ENCODE measurements at regions not wholly inside any gene's neighbourhood (a gene's known extent, or its start where the extent isn't known, plus 50 kb on each side); places are given as distances from the start of the nearest gene placed in this dataset.

DNA sequence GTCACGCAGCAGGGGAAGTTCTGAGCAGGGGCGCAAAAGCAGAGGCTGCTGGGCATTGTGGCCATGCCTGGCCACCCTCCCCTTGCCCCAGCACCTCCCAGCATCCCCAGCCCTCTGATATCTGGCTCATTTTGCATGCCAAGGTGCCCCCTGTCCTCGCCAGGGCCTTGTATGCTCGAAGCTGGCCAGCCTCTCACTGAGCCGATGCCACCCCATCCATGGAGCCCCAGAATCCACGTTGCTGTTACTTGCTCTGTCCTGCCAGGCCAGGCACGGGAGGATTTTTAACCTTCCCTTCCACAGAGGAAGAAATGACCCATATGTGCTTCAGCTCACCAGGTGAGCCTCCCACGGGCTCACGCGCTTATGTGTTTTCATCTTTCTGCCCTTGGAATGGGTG lies 413.4 kb downstream of the BCL11B start:
- H3K4me1 ChIP-seq (ENCODE audit: control insufficient read depth in 1 of 2, insufficient read depth in 2 of 2, low read length in 2 of 2) = no peaks in the 10 kb centered on the region
- H3K36me3 ChIP-seq (ENCODE audit: control insufficient read depth in 1 of 2, insufficient read depth in 2 of 2, low read length in 2 of 2) = no peaks in the 10 kb centered on the region
- H3K27ac ChIP-seq (ENCODE audit: low read length) = no peak overlapping the region
- H3K4me3 ChIP-seq (ENCODE audit: low read depth in 1 of 2, low read length in 2 of 2) = no peak overlapping the region
- H3K27me3 ChIP-seq (ENCODE audit: low read depth, low read length) = no peaks in the 10 kb centered on the region
- no peaks in the 10 kb centered on the region for H3K9me3 ChIP-seq (ENCODE audit: control insufficient read depth in 1 of 2, low read length in 2 of 2)

DNA sequence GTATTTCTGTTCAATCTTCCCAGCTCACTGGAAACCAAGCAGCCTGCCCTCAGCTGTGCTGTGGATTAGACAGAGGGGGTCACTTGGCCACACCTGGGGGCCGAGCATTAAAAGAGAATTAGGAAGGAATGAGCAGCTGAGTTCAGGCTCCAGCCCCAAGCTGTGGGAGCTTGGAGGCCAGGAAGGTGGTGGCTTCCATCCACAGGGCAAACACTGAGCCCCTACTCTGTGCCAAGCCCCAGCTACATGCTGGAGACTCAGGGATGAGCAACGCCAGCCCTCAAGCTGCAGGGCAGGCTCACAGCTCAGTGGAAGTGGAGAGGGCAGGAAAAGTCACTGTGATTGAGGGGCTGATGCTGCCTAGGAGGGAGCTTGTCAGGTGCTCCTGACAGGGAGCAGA lies 412.7 kb downstream of the BCL11B start:
- Histone ChIP-seq H3K36me3 (ENCODE audit: control insufficient read depth in 1 of 2, insufficient read depth in 2 of 2, low read length in 2 of 2) (no peaks in the 10 kb centered on the region), H3K27ac (ENCODE audit: low read length) (no peak overlapping the region), H3K4me1 (ENCODE audit: control insufficient read depth in 1 of 2, insufficient read depth in 2 of 2, low read length in 2 of 2) (no peaks in the 10 kb centered on the region), H3K4me3 (ENCODE audit: low read depth in 1 of 2, low read length in 2 of 2) (no peak overlapping the region), H3K27me3 (ENCODE audit: low read depth, low read length) (no peaks in the 10 kb centered on the region), H3K9me3 (ENCODE audit: control insufficient read depth in 1 of 2, low read length in 2 of 2) (no peaks in the 10 kb centered on the region)

DNA sequence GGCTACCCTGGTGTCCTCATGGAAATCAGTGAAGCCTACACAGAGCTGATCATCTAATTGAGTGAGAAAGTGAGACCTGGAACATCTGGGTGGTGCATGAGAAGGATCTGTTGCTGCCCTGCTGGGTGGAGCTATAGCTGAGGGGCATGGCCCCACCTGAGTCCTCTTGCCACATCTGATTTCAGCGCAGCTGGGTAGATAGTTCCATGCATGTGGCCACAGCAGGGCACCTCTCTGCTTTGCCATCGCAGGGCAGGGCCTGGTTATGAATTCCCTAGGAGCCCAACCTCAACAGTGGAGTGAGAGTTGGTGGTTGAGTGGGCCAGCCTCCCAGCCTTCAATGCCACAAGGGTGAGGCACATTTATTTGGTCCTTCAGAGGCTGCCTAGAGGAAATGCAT lies 407.8 kb downstream of the BCL11B start:
- H3K4me3 ChIP-seq (ENCODE audit: low read depth in 1 of 2, low read length in 2 of 2) = no peak overlapping the region
- no peaks in the 10 kb centered on the region for H3K36me3 ChIP-seq (ENCODE audit: control insufficient read depth in 1 of 2, insufficient read depth in 2 of 2, low read length in 2 of 2)
- no peaks in the 10 kb centered on the region for H3K9me3 ChIP-seq (ENCODE audit: control insufficient read depth in 1 of 2, low read length in 2 of 2)
- no peaks in the 10 kb centered on the region for H3K4me1 ChIP-seq (ENCODE audit: control insufficient read depth in 1 of 2, insufficient read depth in 2 of 2, low read length in 2 of 2)
- no peaks in the 10 kb centered on the region for H3K27me3 ChIP-seq (ENCODE audit: low read depth, low read length)
- no peak overlapping the region for H3K27ac ChIP-seq (ENCODE audit: low read length)

DNA sequence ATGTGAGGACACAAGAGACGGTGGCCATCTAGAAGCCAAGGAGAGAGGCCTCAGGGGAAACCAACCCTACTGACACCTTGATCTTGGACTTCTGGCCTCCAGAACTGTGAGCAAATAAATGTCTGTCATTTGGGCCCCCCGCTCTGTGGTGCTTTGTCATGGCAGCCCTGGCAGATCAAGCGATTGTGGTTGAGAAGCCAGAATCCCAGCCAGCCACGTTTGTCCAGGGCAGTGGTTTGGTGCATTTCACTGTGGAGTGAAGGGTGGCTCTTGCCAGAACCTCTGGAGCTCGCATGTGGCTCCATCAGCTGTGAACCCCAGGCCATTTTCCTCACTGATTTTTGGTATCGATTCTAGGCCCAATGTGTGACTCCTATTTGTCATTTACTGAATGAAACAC lies 404.9 kb downstream of the BCL11B start:
- Histone ChIP-seq H3K9me3 (ENCODE audit: control insufficient read depth in 1 of 2, low read length in 2 of 2) (no peaks in the 10 kb centered on the region), H3K27me3 (ENCODE audit: low read depth, low read length) (no peaks in the 10 kb centered on the region), H3K4me1 (ENCODE audit: control insufficient read depth in 1 of 2, insufficient read depth in 2 of 2, low read length in 2 of 2) (no peaks in the 10 kb centered on the region), H3K27ac (ENCODE audit: low read length) (no peak overlapping the region), H3K4me3 (ENCODE audit: low read depth in 1 of 2, low read length in 2 of 2) (no peak overlapping the region), H3K36me3 (ENCODE audit: control insufficient read depth in 1 of 2, insufficient read depth in 2 of 2, low read length in 2 of 2) (no peaks in the 10 kb centered on the region)

DNA sequence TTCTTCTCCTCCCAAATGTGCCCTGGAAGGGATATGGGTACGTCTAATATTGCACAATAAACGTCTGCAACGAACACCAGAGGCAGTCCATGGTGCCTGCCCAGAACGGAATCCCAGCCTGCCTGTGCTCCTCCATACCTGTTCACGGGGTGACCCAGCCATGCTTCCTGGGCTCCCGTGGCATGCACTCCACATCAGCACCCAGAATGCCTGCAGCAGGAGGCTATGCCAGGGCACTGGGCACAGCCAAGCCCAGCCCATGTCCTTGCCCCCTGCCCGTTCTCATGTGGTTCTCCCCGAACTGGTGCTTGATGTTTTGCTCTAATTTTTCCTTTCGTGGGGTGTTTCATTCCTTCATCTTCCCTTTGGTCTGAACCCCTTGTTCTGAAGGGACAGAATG lies 404.3 kb downstream of the BCL11B start:
- no peaks in the 10 kb centered on the region for H3K36me3 ChIP-seq (ENCODE audit: control insufficient read depth in 1 of 2, insufficient read depth in 2 of 2, low read length in 2 of 2)
- H3K4me1 ChIP-seq (ENCODE audit: control insufficient read depth in 1 of 2, insufficient read depth in 2 of 2, low read length in 2 of 2) = no peaks in the 10 kb centered on the region
- H3K4me3 ChIP-seq (ENCODE audit: low read depth in 1 of 2, low read length in 2 of 2) = no peak overlapping the region
- no peaks in the 10 kb centered on the region for H3K9me3 ChIP-seq (ENCODE audit: control insufficient read depth in 1 of 2, low read length in 2 of 2)
- H3K27ac ChIP-seq (ENCODE audit: low read length) = no peak overlapping the region
- H3K27me3 ChIP-seq (ENCODE audit: low read depth, low read length) = no peaks in the 10 kb centered on the region

DNA sequence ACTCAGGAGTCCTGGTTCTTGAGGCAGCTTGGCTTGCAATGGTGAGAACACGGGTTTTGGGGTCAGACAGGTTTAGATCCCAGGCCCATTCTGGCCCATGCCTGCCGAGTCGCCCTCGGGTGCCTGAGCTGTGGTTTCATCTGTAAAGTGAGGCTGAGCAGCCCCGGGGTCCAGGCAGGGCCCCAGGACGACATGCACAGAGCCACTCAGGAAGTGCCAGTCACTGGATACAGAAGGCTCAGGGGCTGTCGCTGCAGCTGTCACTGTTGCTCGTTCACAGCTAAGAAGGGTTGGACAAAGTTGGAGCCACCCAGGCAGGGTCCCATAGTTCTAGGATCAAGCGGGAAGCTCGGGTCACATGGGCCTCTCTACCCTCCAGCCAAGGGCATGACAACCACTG lies 403.1 kb downstream of the BCL11B start:
- H3K27me3 ChIP-seq (ENCODE audit: low read depth, low read length) = no peaks in the 10 kb centered on the region
- H3K4me3 ChIP-seq (ENCODE audit: low read depth in 1 of 2, low read length in 2 of 2) = no peak overlapping the region
- H3K4me1 ChIP-seq (ENCODE audit: control insufficient read depth in 1 of 2, insufficient read depth in 2 of 2, low read length in 2 of 2) = no peaks in the 10 kb centered on the region
- H3K27ac ChIP-seq (ENCODE audit: low read length) = no peak overlapping the region
- H3K36me3 ChIP-seq (ENCODE audit: control insufficient read depth in 1 of 2, insufficient read depth in 2 of 2, low read length in 2 of 2) = no peaks in the 10 kb centered on the region
- no peaks in the 10 kb centered on the region for H3K9me3 ChIP-seq (ENCODE audit: control insufficient read depth in 1 of 2, low read length in 2 of 2)

DNA sequence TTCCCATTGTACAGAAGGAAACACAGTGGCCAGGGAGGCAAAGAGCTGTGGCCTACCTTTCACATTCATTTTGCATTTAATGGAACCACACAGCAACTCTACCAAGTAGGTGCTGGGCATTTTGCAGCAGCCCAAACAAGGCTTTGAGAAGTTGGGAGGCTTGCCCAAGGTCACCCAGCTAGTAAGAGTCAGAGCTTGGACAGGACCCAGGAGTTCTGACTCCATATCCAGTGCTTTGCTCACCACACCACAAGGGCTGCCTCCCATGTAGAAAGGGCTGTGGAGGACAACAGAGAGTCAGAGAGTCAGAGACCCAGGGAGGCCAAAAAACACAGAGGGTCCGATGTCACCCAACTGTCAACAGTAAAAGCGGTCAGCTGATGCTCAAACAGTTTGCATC lies 400.2 kb downstream of the BCL11B start:
- Histone ChIP-seq H3K27ac (ENCODE audit: low read length) (no peak overlapping the region), H3K4me3 (ENCODE audit: low read depth in 1 of 2, low read length in 2 of 2) (no peak overlapping the region), H3K27me3 (ENCODE audit: low read depth, low read length) (no peaks in the 10 kb centered on the region), H3K36me3 (ENCODE audit: control insufficient read depth in 1 of 2, insufficient read depth in 2 of 2, low read length in 2 of 2) (no peaks in the 10 kb centered on the region), H3K9me3 (ENCODE audit: control insufficient read depth in 1 of 2, low read length in 2 of 2) (no peaks in the 10 kb centered on the region), H3K4me1 (ENCODE audit: control insufficient read depth in 1 of 2, insufficient read depth in 2 of 2, low read length in 2 of 2) (no peaks in the 10 kb centered on the region)

DNA sequence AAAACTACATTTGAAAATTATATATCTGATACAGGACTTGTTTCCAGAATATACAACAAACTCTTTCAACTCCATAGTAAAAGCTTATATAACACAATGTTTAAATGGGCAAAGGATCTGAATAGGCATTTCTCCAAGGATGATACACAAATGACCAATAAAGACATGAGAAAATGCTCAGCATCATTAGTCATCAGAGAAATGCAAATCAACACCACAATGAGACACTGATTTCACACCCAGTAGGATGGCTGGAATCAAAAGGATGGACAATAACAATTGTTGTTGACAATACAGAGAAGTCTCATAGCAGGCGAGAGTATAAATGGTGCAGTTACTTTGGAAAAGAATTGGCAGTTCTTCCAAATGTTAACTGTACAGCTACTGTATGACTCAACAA lies 394.9 kb downstream of the BCL11B start:
- no peak overlapping the region for H3K4me3 ChIP-seq (ENCODE audit: low read depth in 1 of 2, low read length in 2 of 2)
- H3K36me3 ChIP-seq (ENCODE audit: control insufficient read depth in 1 of 2, insufficient read depth in 2 of 2, low read length in 2 of 2) = no peaks in the 10 kb centered on the region
- H3K9me3 ChIP-seq (ENCODE audit: control insufficient read depth in 1 of 2, low read length in 2 of 2) = no peaks in the 10 kb centered on the region
- no peaks in the 10 kb centered on the region for H3K27me3 ChIP-seq (ENCODE audit: low read depth, low read length)
- no peak overlapping the region for H3K27ac ChIP-seq (ENCODE audit: low read length)
- no peaks in the 10 kb centered on the region for H3K4me1 ChIP-seq (ENCODE audit: control insufficient read depth in 1 of 2, insufficient read depth in 2 of 2, low read length in 2 of 2)

DNA sequence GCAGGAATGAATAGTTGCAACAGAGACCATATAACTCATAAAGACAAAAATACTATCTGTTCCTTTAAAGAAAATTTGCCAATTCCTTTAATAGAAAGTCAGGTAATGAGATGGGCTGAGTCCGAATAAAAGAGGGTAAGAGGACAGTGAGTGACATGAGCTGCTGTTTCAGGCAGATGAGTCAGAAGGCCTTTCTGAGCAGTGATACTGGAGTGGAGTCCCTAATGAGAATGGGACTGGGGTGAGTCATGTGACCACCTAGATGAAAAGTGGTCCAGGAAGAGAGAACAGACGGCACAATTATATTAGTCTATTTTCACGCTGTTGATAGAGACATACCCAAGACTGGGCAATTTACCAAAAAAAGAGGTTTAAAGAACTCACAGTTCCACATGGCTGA lies 393.7 kb downstream of the BCL11B start:
- no peaks in the 10 kb centered on the region for H3K4me1 ChIP-seq (ENCODE audit: control insufficient read depth in 1 of 2, insufficient read depth in 2 of 2, low read length in 2 of 2)
- H3K27ac ChIP-seq (ENCODE audit: low read length) = no peak overlapping the region
- no peaks in the 10 kb centered on the region for H3K36me3 ChIP-seq (ENCODE audit: control insufficient read depth in 1 of 2, insufficient read depth in 2 of 2, low read length in 2 of 2)
- H3K9me3 ChIP-seq (ENCODE audit: control insufficient read depth in 1 of 2, low read length in 2 of 2) = no peaks in the 10 kb centered on the region
- H3K27me3 ChIP-seq (ENCODE audit: low read depth, low read length) = no peaks in the 10 kb centered on the region
- no peak overlapping the region for H3K4me3 ChIP-seq (ENCODE audit: low read depth in 1 of 2, low read length in 2 of 2)

DNA sequence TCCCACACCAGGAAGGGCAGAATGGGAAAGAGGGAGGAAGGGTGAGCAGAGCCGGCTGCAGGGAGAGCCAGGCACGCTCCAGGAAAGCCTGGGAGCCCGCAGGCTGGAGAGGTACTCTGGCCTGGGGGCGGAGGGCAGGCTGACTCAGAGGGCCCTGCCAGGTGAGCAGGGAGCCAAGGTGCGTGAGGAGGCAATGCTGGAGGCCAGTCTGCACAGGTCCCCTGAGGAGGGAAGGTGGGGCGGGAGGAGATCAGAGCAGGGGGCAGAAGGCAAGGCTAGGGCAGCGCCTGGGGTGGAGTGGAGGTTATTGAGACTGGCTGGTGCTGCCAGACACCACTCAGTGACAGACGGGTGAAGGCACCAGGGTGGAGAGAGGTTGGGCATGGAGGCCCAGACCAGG lies 385.0 kb downstream of the BCL11B start:
- Histone ChIP-seq H3K9me3 (ENCODE audit: control insufficient read depth in 1 of 2, low read length in 2 of 2) (peaks cover 0 to 3% of the 10 kb centered on the region in 2 donors), H3K4me1 (ENCODE audit: control insufficient read depth in 1 of 2, insufficient read depth in 2 of 2, low read length in 2 of 2) (no peaks in the 10 kb centered on the region), H3K27ac (ENCODE audit: low read length) (no peak overlapping the region), H3K36me3 (ENCODE audit: control insufficient read depth in 1 of 2, insufficient read depth in 2 of 2, low read length in 2 of 2) (no peaks in the 10 kb centered on the region), H3K27me3 (ENCODE audit: low read depth, low read length) (no peaks in the 10 kb centered on the region), H3K4me3 (ENCODE audit: low read depth in 1 of 2, low read length in 2 of 2) (no peak overlapping the region)

DNA sequence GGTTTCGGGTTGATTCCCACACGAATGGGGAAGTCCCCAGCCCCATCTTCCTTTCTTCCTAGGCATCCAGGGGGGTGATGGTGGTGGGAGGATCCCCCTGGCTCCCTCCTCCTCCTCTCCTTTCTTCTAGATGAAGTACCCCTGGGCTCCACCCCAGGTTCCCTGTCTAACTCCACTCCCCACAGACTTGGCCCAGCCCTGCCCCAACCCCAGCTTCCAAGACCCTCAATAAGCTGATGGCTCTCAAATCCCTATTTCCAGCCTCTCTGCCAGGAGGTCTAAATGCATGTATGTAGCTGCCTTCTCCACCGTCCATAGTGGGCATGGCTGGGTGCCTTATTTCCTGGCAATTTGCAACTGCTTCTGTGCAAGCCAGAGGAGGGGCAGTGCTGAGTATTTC lies 383.7 kb downstream of the BCL11B start:
- no peaks in the 10 kb centered on the region for H3K4me1 ChIP-seq (ENCODE audit: control insufficient read depth in 1 of 2, insufficient read depth in 2 of 2, low read length in 2 of 2)
- no peak overlapping the region for H3K27ac ChIP-seq (ENCODE audit: low read length)
- H3K36me3 ChIP-seq (ENCODE audit: control insufficient read depth in 1 of 2, insufficient read depth in 2 of 2, low read length in 2 of 2) = no peaks in the 10 kb centered on the region
- H3K27me3 ChIP-seq (ENCODE audit: low read depth, low read length) = no peaks in the 10 kb centered on the region
- no peak overlapping the region for H3K4me3 ChIP-seq (ENCODE audit: low read depth in 1 of 2, low read length in 2 of 2)
- H3K9me3 ChIP-seq (ENCODE audit: control insufficient read depth in 1 of 2, low read length in 2 of 2) = peaks cover 0 to 3% of the 10 kb centered on the region in 2 donors

DNA sequence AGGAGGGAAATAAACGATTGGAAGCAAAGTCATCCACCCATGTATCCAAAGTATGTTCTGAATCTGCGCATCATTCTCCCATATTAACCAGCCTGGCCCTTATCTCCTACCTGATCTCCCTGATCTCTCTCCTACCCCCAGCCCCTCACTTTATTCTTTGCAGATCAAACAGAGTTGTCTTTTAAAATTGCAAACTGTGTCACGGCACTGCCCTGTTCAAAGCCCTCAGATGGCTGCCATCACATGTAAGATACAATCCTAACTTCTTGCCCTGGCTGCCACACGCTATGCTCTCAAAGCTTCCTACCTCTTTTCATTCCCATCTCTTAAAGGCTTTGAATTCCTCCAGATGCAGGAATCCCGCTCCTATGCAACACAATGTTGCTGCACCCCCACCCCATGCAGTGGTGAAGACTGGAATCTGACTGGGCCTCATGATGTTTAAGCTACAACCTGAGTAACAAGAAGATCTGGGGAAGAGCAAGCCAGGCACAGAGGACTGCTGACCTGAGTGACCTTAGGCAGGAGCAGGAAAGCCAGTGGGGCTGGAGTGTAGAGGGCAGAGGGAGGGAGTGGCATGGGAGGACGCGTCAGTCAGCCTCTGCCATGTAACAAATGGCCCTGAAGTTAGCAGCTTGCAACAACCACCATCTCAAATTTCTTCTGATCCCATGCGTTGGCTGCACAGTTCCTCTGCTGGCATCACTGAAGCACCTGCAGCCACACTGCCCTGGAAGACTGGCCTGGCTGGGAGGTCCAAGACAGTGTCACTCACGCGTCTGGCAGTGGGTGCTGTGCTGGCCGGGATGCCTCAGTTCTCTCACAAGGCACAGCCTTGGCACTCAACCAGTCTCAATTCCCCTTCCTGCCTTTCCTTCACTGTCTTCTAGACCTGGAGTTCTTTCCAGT lies 382.8 kb downstream of the BCL11B start:
- Histone ChIP-seq H3K4me3 (ENCODE audit: low read depth in 1 of 2, low read length in 2 of 2) (no peak overlapping the region), H3K27me3 (ENCODE audit: low read depth, low read length) (no peaks in the 10 kb centered on the region), H3K4me1 (ENCODE audit: control insufficient read depth in 1 of 2, insufficient read depth in 2 of 2, low read length in 2 of 2) (no peaks in the 10 kb centered on the region), H3K36me3 (ENCODE audit: control insufficient read depth in 1 of 2, insufficient read depth in 2 of 2, low read length in 2 of 2) (no peaks in the 10 kb centered on the region), H3K9me3 (ENCODE audit: control insufficient read depth in 1 of 2, low read length in 2 of 2) (peaks cover 0 to 3% of the 10 kb centered on the region in 2 donors), H3K27ac (ENCODE audit: low read length) (no peak overlapping the region)

Data from muscle layer of duodenum (tissue), 2 donors.